ENCODE measurements at regions not wholly inside any gene's neighbourhood (a gene's known extent, or its start where the extent isn't known, plus 50 kb on each side); places are given as distances from the start of the nearest gene placed in this dataset.
"Not testable (repeated sequence)": the region's sequence is repeated elsewhere in the genome, so short reads cannot be mapped to it uniquely, and the experiment has no call there.

- DNase-seq: peak in 1 of 2 experiments; percentile 56
These were observed 364.9 kb downstream of the GALC start for GRCh38 chr14:87628129-87628528.

GRCh38 chr14:87626266-87626665 is 366.7 kb downstream of the GALC start:
- DNase-seq: no peak

GRCh38 chr14:87623616-87624015 is 369.4 kb downstream of the GALC start:
- DNase-seq: no peak

GRCh38 chr14:87617079-87617478 is 375.9 kb downstream of the GALC start:
- no peak for DNase-seq

- peak; percentile 80 to 93 for DNase-seq
These were observed 376.9 kb downstream of the GALC start for GRCh38 chr14:87615822-87616679.

GRCh38 chr14:87615047-87615446 is 377.9 kb downstream of the GALC start:
- no peak for DNase-seq

GRCh38 chr14:87613881-87614280 is 379.1 kb downstream of the GALC start:
- no peak for DNase-seq

- DNase-seq: not testable (repeated sequence)
These were observed 385.9 kb downstream of the GALC start for GRCh38 chr14:87607056-87607455.

- DNase-seq: no peak
These were observed 391.9 kb downstream of the GALC start for GRCh38 chr14:87601036-87601435.

GRCh38 chr14:87600240-87600639 is 392.7 kb downstream of the GALC start:
- no peak for DNase-seq

GRCh38 chr14:87581298-87581697 is 411.7 kb downstream of the GALC start:
- DNase-seq: no peak

- no peak for DNase-seq
These were observed 413.9 kb downstream of the GALC start for GRCh38 chr14:87579036-87579435.

GRCh38 chr14:87575378-87575777 is 417.6 kb downstream of the GALC start:
- no peak for DNase-seq

GRCh38 chr14:87573591-87573990 is 419.4 kb downstream of the GALC start:
- DNase-seq: no peak

GRCh38 chr14:87567618-87568295 is 425.2 kb downstream of the GALC start:
- DNase-seq: no peak

- peak in 1 of 2 experiments; percentile 20 for DNase-seq
These were observed 426.0 kb downstream of the GALC start for GRCh38 chr14:87566991-87567390.

GRCh38 chr14:87547536-87547935 is 445.4 kb downstream of the GALC start:
- no peak for DNase-seq

GRCh38 chr14:87542288-87542687 is 450.7 kb downstream of the GALC start:
- DNase-seq: no peak

GRCh38 chr14:87540339-87540738 is 452.6 kb downstream of the GALC start:
- DNase-seq: no peak

- no peak for DNase-seq
These were observed 463.9 kb downstream of the GALC start for GRCh38 chr14:87529081-87529480.

- no peak for DNase-seq
These were observed 466.3 kb downstream of the GALC start for GRCh38 chr14:87526731-87527130.

GRCh38 chr14:87524011-87524410 is 469.0 kb downstream of the GALC start:
- DNase-seq: no peak

GRCh38 chr14:87522575-87522974 is 470.4 kb downstream of the GALC start:
- DNase-seq: peak; percentile 67 to 86

GRCh38 chr14:87508333-87508732 is 484.6 kb downstream of the GALC start:
- DNase-seq: no peak

Data from NCI-H524 (cell line).